Heart right ventricle (tissue), 16 donors: ENCODE measurements at regions not wholly inside any gene's neighbourhood (a gene's known extent, or its start where the extent isn't known, plus 50 kb on each side); places are given as distances from the start of the nearest gene placed in this dataset.

Experiments
- ATAC-seq, 8 donors: fragments of 200-7000 bp; cut with Tn5 transposase; one replicate each; pipeline ENCODE4 v1.9.1; 2020; ENCODE audit warnings: mild to moderate bottlenecking in 8 of 8, moderate library complexity in 8 of 8, moderate number of reproducible peaks in 1 of 8
- DNase-seq, 2 donors: peaks; one replicate each; pipeline ENCODE4 v3.0.0-alpha.2; 2020
- H3K27ac ChIP-seq, 10 donors: fragments of 200-600 bp; sonication (generic) in 2 of 10; one replicate each; pipeline versions ENCODE4 v1.5.0 to v1.8.0; 2020 to 2022; ENCODE audit warnings: mild to moderate bottlenecking in 3 of 10
- H3K27me3 ChIP-seq, 7 donors: fragments of 200-600 bp; one replicate each; pipeline ENCODE4 v1.8.0; 2021 to 2022; ENCODE audit warnings: mild to moderate bottlenecking in 2 of 7
- H3K36me3 ChIP-seq, 9 donors: fragments of 200-600 bp; sonication (generic) in 1 of 9; one replicate each; pipeline versions ENCODE4 v1.5.0 to v1.8.0; 2020 to 2022; ENCODE audit warnings: mild to moderate bottlenecking in 2 of 9
- H3K4me1 ChIP-seq, 9 donors: fragments of 200-600 bp; sonication (generic) in 1 of 9; one replicate each; pipeline versions ENCODE4 v1.5.0 to v1.8.0; 2020 to 2022; ENCODE audit warnings: mild to moderate bottlenecking in 4 of 9
- H3K4me3 ChIP-seq, 10 donors: fragments of 200-600 bp; sonication (generic) in 2 of 10; one replicate each; pipeline versions ENCODE4 v1.5.0 to v1.8.0; 2020 to 2022; ENCODE audit warnings: mild to moderate bottlenecking in 7 of 10, moderate library complexity in 2 of 10
- H3K9me3 ChIP-seq, 11 donors: fragments of 200-600 bp in 10 of 11; sonication (generic) in 2 of 11; one replicate each; pipeline versions ENCODE4 v1.5.0 to v1.8.0; 2013 to 2022; ENCODE audit warnings: mild to moderate bottlenecking in 2 of 11, control low read depth in 1 of 11, moderate library complexity in 1 of 11
- CTCF ChIP-seq, 9 donors: fragments of 200-600 bp; sonication (generic) in 2 of 9; IDR thresholded peaks; one replicate each; pipeline versions ENCODE4 v1.5.0 to v1.8.0; 2021 to 2022; ENCODE audit warnings: antibody characterized with exemption in 9 of 9, mild to moderate bottlenecking in 5 of 9, moderate library complexity in 1 of 9
- WGBS, 2 donors: extraction: QIAGEN DNeasy Blood & Tissue Kit; methylation state at CpG; one replicate each; pipeline ENCODE4 v1.1.7; 2013; ENCODE audit warnings: inconsistent platforms in 1 of 2; 5-methylcytosine and 5-hydroxymethylcytosine counted together
- intact Hi-C, 10 donors: fragments of 100-400 bp; cut with DNase I; formaldehyde crosslinking; loops; one replicate each; pipeline versions ENCODE4 v1.11.1 to v1.14.2; 2022
- donor health status: Arrhythmogenic right ventricular cardiomyopathy.
- donor health status: ischemic (EF 13 %, LVEDD 7.1; RV severe dilation, severe dysfunction).
- donor health status: healthy with polysubstance abuse.
- donor health status: DM: no; HTN: yes; CAD: no.
- donor health status: DM: no; HTN: no; CAD: no.
- donor health status: ischemic (EF 25% LVEDD 6.9; RV normal size, moderate dysfunction).
- donor health status: ischemic (EF 25% LVEDD 5.7; RV mildly dilated, moderate dysfunction).
- donor health status: healthy.
- donor health status: DM: yes; HTN: yes; CAD: no.
- donor health status: Ischemic cardiomyopathy.
- donor health status: ischemic (EF 35%, LVEDD 5.7; RV mildly dilated, moderate dysfunction).
- donor health status: nonischemic (EF 11% LVEDD 7.7; RV severe dilation, severe dysfunction).
- donor health status: DM: yes; HTN: yes; CAD: no.
- donor health status: PGD.
- donor health status: ischemic (EF 29% LVEDD 5.4; RV normal size, mild dysfunction).
- donor health status: nonischemic (EF 23%, LVEDD 6.1; RV moderate dilation, normal function).

GRCh38 chr12:29054858-29055663 lies 94.0 kb upstream of the FAR2 start:
- WGBS, 2 donors: 47 to 52% methylated on average over 3 of the region's 3 CpGs
- Histone ChIP-seq H3K27me3 (no peaks in the 10 kb centered on the region), H3K4me3 (no peak overlapping the region), H3K27ac (no peak overlapping the region), H3K4me1 (no peaks in the 10 kb centered on the region), H3K36me3 (no peaks in the 10 kb centered on the region), H3K9me3 (peaks cover 0 to 3% (median 0%) of the 10 kb centered on the region in 11 donors)
- TF ChIP-seq CTCF (IDR thresholded peaks at IDR 0.05): no peak
- DNase-seq (no peak), ATAC-seq (no peak)
- intact Hi-C loops: no loop called here

GRCh38 chr12:29066011-29066588 lies 83.0 kb upstream of the FAR2 start:
- Histone ChIP-seq H3K4me3 (no peak overlapping the region), H3K4me1 (peaks cover 0 to 15% (median 0%) of the 10 kb centered on the region in 9 donors), H3K36me3 (no peaks in the 10 kb centered on the region), H3K9me3 (peaks cover 0 to 5% (median 0%) of the 10 kb centered on the region in 11 donors), H3K27ac (no peak overlapping the region), H3K27me3 (no peaks in the 10 kb centered on the region)
- DNase-seq (no peak), ATAC-seq (peak in 2 of 8 donors; percentile 16 to 65)
- TF ChIP-seq CTCF (IDR thresholded peaks at IDR 0.05): no peak
- intact Hi-C loops: no loop called here
- WGBS, 2 donors: 68 to 75% methylated on average over 1 of the region's 1 CpG

- DNase-seq (no peak), ATAC-seq (no peak)
- peaks cover 0 to 15% (median 0%) of the 10 kb centered on the region in 9 donors for H3K4me1 ChIP-seq
- H3K9me3 ChIP-seq: no peaks in the 10 kb centered on the region
- WGBS, 2 donors: 74 to 91% methylated on average over 1 of the region's 1 CpG
- no peak overlapping the region for H3K4me3 ChIP-seq
- no peaks in the 10 kb centered on the region for H3K27me3 ChIP-seq
- no peak for TF ChIP-seq CTCF (IDR thresholded peaks at IDR 0.05)
- intact Hi-C loops: no loop called here
- no peaks in the 10 kb centered on the region for H3K36me3 ChIP-seq
- no peak overlapping the region for H3K27ac ChIP-seq
Measured at GRCh38 chr12:29067430-29067829, 81.6 kb upstream of the FAR2 start.

- DNase-seq (no peak), ATAC-seq (no peak)
- H3K36me3 ChIP-seq: no peaks in the 10 kb centered on the region
- WGBS, 2 donors: 0 to 43% methylated on average over 1 of the region's 1 CpG
- no peaks in the 10 kb centered on the region for H3K9me3 ChIP-seq
- H3K4me1 ChIP-seq: peaks cover 0 to 13% (median 0%) of the 10 kb centered on the region in 9 donors
- H3K27ac ChIP-seq: no peak overlapping the region
- intact Hi-C loops: loop anchor here in 6 of 10 donors (5.0 to 10.0 kb wide), 2 partner anchors 244 to 247 kb away; no protein-coding TSS in a partner anchor
- no peaks in the 10 kb centered on the region for H3K27me3 ChIP-seq
- no peak for TF ChIP-seq CTCF (IDR thresholded peaks at IDR 0.05)
- no peak overlapping the region for H3K4me3 ChIP-seq
Measured at GRCh38 chr12:29070309-29070708, 78.8 kb upstream of the FAR2 start.
